Stomach (tissue), 8 donors: ENCODE measurements at regions not wholly inside any gene's neighbourhood (a gene's known extent, or its start where the extent isn't known, plus 50 kb on each side); places are given as distances from the start of the nearest gene placed in this dataset.

ENCODE experiments used
- DNase-seq, 2 donors: peaks; one replicate each; pipeline versions ENCODE4 v3.0.0 to v3.0.0-alpha.2; 2013 to 2019
- H3K27ac ChIP-seq, 5 donors: fragments of 200-600 bp in 4 of 5; sonication (generic) in 4 of 5; one replicate each; pipeline ENCODE4 v1.5.1; 2013 to 2019; ENCODE audit warnings: mild to moderate bottlenecking in 1 of 5, moderate library complexity in 1 of 5
- H3K27me3 ChIP-seq, 3 donors: fragments of 200-600 bp; sonication (generic); one replicate each; pipeline ENCODE4 v1.5.1; 2017 to 2019; ENCODE audit warnings: mixed run types in 1 of 3
- H3K36me3 ChIP-seq, 4 donors: fragments of 200-600 bp; sonication (generic); 1 replicate in 3 of 4; 2 replicates in 1 of 4; pipeline ENCODE4 v1.5.1; 2016 to 2019
- H3K4me1 ChIP-seq, 4 donors: fragments of 200-600 bp; sonication (generic); one replicate each; pipeline ENCODE4 v1.5.1; 2016 to 2019
- H3K4me3 ChIP-seq, 4 donors: fragments of 200-600 bp; sonication (generic) in 3 of 4; one replicate each; pipeline ENCODE4 v1.5.1; 2016 to 2019; ENCODE audit warnings: mild to moderate bottlenecking in 1 of 4
- H3K9me3 ChIP-seq, 4 donors: fragments of 200-600 bp; sonication (generic); one replicate each; pipeline ENCODE4 v1.5.1; 2016 to 2019
- CTCF ChIP-seq, 7 experiments: fragments of 450-650 bp in 4 of 7; fragments of 200-600 bp in 3 of 7; sonication (generic) in 3 of 7; IDR thresholded peaks; one replicate each; pipeline ENCODE4 v1.5.1; 2016 to 2019; ENCODE audit warnings: antibody characterized with exemption in 7 of 7, control low read depth in 2 of 7, mild to moderate bottlenecking in 1 of 7
- EP300 ChIP-seq: sonication (generic); formaldehyde crosslinking; IDR thresholded peaks from one replicate; pipeline ENCODE4 v1.6.1; 2017; ENCODE audit warnings: antibody characterized with exemption
- POLR2A ChIP-seq, 4 donors: fragments of 450-650 bp; IDR thresholded peaks; one replicate each; pipeline ENCODE4 v1.6.1; 2016; ENCODE audit warnings: antibody characterized with exemption in 4 of 4, control low read depth in 2 of 4, mild to moderate bottlenecking in 1 of 4, moderate library complexity in 1 of 4
- POLR2AphosphoS5 ChIP-seq, 3 donors: sonication (generic); formaldehyde crosslinking; IDR thresholded peaks; one replicate each; pipeline ENCODE4 v1.6.1; 2016; ENCODE audit warnings: antibody characterized with exemption in 3 of 3
- WGBS, 5 donors: extraction: QIAGEN DNeasy Blood & Tissue Kit in 3 of 5; methylation state at CpG; one replicate each; pipeline versions ENCODE4 v1.1.5 to v1.1.7; 2013 to 2018; 5-methylcytosine and 5-hydroxymethylcytosine counted together
- intact Hi-C: fragments of 100-400 bp; cut with DNase I; formaldehyde crosslinking; loops from one replicate; pipeline ENCODE4 v1.15.1; 2023; ENCODE audit warnings: low total_unique reads
- donor health status: healthy with polysubstance abuse.
- donor health status: Bipolar disorder and iron deficiency.
- donor health status: healthy.

GRCh38 chr2:212638694-212639093, 100.1 kb upstream of the ERBB4 start:
- 73 to 87% (median 82%) methylated on average over 2 of the region's 2 CpGs for WGBS, 5 donors
- no peaks in the 10 kb centered on the region for H3K9me3 ChIP-seq
- H3K4me1 ChIP-seq = no peaks in the 10 kb centered on the region
- H3K27ac ChIP-seq = no peak overlapping the region
- DNase-seq = no peak
- no peaks in the 10 kb centered on the region for H3K36me3 ChIP-seq
- H3K4me3 ChIP-seq = no peak overlapping the region
- H3K27me3 ChIP-seq = no peaks in the 10 kb centered on the region
- intact Hi-C loops = no loop called here
- no peak for TF ChIP-seq CTCF (IDR thresholded peaks at IDR 0.05)
- TF ChIP-seq POLR2A (IDR thresholded peaks at IDR 0.05) = no peak
- TF ChIP-seq POLR2AphosphoS5 (IDR thresholded peaks at IDR 0.05) = no peak
- no peak for TF ChIP-seq EP300

- Histone ChIP-seq H3K27ac (no peak overlapping the region), H3K4me1 (no peaks in the 10 kb centered on the region), H3K4me3 (no peak overlapping the region), H3K9me3 (peaks cover 0 to 5% (median 2%) of the 10 kb centered on the region in 4 donors), H3K36me3 (no peaks in the 10 kb centered on the region), H3K27me3 (no peaks in the 10 kb centered on the region)
- no peak for DNase-seq
- intact Hi-C loops = no loop called here
- no peak for TF ChIP-seq POLR2AphosphoS5 (IDR thresholded peaks at IDR 0.05)
- no peak for TF ChIP-seq CTCF (IDR thresholded peaks at IDR 0.05)
- TF ChIP-seq POLR2A (IDR thresholded peaks at IDR 0.05) = no peak
- no peak for TF ChIP-seq EP300
- 71 to 93% (median 84%) methylated on average over 1 of the region's 1 CpG for WGBS, 5 donors
These were observed 90.0 kb upstream of the ERBB4 start for GRCh38 chr2:212628586-212628985.

GRCh38 chr2:212626371-212626918, 87.8 kb upstream of the ERBB4 start:
- Histone ChIP-seq H3K4me3 (no peak overlapping the region), H3K27ac (no peak overlapping the region), H3K36me3 (no peaks in the 10 kb centered on the region), H3K27me3 (no peaks in the 10 kb centered on the region), H3K9me3 (peaks cover 0 to 5% (median 2%) of the 10 kb centered on the region in 4 donors), H3K4me1 (no peaks in the 10 kb centered on the region)
- DNase-seq = no peak
- 90 to 94% (median 94%) methylated on average over 5 of the region's 5 CpGs for WGBS, 5 donors
- TF ChIP-seq EP300 (no peak), CTCF (IDR thresholded peaks at IDR 0.05) (no peak), POLR2AphosphoS5 (IDR thresholded peaks at IDR 0.05) (no peak), POLR2A (IDR thresholded peaks at IDR 0.05) (no peak)
- intact Hi-C loops = no loop called here

- no peak overlapping the region for H3K27ac ChIP-seq
- no peak overlapping the region for H3K4me3 ChIP-seq
- H3K9me3 ChIP-seq = peaks cover 0 to 5% (median 0%) of the 10 kb centered on the region in 4 donors
- 87 to 100% (median 95%) methylated on average over 1 of the region's 1 CpG for WGBS, 5 donors
- no peaks in the 10 kb centered on the region for H3K27me3 ChIP-seq
- no peaks in the 10 kb centered on the region for H3K4me1 ChIP-seq
- DNase-seq = no peak
- H3K36me3 ChIP-seq = no peaks in the 10 kb centered on the region
- intact Hi-C loops = no loop called here
- no peak for TF ChIP-seq POLR2AphosphoS5 (IDR thresholded peaks at IDR 0.05)
- TF ChIP-seq EP300 = no peak
- TF ChIP-seq POLR2A (IDR thresholded peaks at IDR 0.05) = no peak
- no peak for TF ChIP-seq CTCF (IDR thresholded peaks at IDR 0.05)
These were observed 81.4 kb upstream of the ERBB4 start for GRCh38 chr2:212619954-212620353.
